ENCODE measurements at regions not wholly inside any gene's neighbourhood (a gene's known extent, or its start where the extent isn't known, plus 50 kb on each side); places are given as distances from the start of the nearest gene placed in this dataset.
"Not testable (repeated sequence)": the region's sequence is repeated elsewhere in the genome, so short reads cannot be mapped to it uniquely, and the experiment has no call there.

DNA sequence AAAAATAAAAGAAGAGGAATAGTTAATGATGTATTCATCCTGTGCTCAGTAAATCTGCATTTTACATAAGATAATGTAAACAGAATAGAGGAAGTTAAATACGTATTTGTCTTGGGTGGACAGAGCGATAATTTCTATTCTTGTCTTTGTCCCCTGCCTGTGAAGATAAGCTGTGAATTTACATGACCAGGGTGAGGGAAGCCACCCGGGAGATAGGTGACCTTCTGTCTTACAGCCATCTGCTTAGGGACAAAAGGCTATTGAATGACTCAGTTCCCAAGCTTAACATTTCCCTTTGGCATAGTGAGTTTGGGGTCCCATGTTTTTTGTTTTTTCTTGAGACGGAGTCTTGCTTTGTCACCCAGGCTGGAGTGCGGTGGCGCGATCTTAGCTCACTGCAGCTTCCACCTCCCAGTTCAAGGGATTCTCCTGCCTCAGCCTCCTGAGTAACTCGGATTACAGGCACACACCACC lies 88.7 kb upstream of the KCTD7 start:
- no peak for DNase-seq

DNA sequence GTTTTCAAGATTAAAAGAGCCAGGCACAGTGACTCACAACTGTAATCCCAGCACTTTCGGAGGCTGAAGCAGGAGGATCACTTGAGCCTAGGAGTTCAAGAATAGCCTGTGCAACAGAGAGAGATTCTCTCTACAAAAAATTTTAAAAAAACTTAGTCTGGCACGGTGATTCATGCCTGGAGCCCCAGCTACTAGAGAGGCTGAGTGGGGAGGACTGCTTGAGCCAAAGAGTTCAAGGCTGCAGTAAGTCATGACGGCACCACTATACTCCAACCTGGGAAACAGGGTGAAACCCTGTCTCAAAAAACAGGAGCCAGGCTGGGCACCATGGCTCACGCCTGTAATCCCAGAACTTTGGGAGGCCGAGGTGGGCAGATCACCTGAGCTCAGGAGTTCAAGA lies 86.6 kb upstream of the KCTD7 start:
- DNase-seq = no peak

DNA sequence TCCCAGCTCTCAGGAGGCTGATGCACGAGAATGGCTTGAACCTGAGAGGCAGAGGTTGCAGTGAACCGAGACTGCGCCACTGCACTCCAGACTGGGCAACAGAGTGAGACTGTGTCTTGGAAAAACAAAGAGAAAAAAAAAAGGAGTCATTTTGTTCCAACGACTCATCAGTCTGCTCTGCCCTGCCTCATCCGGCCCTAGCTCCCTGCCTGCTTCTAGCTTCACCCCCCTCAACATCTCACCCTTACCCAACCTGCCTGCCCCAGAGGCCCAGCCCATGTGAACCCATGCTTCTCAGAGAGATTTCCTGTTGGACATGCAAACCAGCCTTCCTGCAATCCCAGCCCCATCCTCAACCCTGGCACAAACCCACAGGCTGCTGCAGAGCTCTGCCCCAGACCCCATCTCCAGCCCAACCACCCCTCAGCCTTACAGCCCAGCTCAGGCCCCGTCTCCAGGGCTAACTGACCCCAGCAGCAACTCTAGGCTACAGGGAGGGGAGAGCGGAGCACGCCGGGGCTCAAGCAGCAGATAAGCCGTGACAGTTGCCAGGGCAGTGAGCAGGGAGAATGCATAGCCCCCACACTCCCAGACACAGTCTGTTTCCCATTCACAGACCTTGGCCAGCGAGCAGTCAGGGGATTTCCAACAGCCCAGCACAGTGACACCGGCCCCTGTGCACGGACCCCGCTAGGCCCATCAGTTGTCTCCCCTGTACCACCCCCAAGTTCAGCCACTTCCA lies 86.0 kb upstream of the KCTD7 start:
- DNase-seq = no peak

DNA sequence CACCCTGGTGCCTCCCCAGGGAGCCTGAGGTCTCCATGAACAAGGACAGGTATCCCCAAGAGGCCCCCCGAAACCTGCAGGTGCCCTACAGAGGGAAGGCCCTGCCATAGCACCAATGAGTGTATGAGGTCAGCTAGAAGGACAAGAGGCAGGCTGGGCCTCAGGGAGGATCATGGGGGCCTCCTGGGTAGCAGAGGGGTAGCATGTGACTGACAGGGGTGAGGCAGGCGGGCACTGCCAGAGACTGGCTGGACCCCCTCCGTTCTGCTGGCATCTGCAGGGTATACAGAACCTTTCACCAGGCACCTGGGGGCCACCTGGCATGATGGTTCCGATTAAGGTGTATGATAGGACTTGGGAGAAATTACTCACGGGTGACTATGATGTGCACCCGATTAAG lies 79.2 kb upstream of the KCTD7 start:
- no peak for DNase-seq

DNA sequence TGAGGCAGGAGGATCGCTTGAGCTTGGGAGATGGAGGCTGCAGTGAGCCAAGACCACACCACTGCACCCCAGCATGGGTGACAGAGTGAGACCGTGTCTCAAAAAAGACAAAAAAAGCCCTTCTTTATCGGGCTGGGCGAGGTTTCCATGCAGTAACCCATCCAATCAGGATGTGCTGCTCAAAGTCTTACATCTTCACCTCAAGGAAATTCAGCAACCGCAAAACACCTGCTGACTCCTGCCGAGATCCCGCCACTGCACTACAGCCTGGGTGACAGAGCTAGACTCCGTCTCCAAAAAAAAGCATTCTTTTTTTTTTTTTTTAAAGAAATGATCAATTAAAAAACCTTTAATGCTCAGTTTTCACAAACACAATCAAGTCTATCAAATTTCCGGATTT lies 75.7 kb upstream of the KCTD7 start:
- no peak for DNase-seq

DNA sequence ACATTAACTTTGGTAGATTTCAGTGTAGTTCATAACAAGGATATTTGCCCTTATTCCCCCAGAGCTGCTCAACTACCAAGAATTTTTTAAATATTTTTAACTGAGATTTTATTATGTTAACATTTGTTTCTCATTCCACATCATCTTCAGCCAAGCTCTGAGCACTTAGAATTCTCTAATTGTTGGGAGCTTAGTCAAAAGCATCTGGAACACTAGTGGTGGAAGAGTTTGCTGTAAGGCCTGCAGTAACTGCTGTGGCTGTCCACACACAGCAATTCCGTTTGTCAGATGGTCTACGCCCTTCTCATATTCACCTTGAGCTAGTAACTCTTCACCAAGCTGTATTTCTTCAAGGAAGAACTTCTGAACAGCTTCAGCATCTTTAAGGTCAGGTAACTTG lies 75.0 kb upstream of the KCTD7 start:
- DNase-seq = not testable (repeated sequence)

DNA sequence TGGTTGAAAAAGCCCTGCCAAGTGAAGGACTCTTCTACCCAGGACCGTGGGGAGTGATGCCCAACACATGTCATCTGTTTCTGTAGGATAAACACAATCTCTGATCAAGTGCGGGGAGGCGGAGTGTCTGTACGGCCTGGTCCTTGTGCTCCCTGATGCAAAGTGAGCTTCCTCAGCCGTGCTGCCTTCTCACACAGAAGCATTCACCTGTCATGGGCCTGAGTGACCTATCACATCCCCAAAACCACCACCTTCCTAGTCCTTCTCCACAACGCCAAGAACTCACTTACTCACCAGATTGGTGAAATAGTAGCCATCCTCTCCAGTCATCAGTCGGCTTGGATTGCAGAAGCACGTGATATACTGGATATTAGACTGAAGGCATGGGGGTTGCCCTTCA lies 74.4 kb upstream of the KCTD7 start:
- DNase-seq = not testable (repeated sequence)

DNA sequence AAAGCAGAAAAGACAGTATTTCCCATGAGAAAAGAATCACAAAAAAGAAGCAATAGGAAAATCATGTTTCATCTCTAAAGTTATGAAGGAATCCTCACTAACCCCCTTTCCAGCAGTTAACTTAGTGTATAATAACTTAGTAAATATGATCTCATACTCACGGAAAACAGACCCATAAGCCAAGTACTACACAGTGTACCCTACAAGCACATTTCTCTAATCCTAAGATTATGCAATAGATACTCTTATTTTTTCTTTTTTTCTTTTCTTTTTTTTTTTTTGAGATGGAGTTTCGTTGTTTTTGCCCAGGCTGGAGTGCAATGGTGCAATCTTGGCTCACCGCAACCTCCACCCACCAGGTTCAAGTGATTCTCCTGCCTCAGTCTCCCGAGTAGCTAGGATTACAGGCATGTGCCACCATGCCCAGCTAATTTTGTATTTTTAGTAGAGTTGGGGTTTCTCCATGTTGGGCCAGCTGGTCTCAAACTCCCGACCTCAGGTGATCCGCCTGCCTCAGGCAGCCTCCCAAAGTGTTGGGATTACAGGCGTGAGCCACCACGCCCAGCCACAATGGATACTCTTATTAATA lies 73.7 kb upstream of the KCTD7 start:
- DNase-seq = not testable (repeated sequence)

DNA sequence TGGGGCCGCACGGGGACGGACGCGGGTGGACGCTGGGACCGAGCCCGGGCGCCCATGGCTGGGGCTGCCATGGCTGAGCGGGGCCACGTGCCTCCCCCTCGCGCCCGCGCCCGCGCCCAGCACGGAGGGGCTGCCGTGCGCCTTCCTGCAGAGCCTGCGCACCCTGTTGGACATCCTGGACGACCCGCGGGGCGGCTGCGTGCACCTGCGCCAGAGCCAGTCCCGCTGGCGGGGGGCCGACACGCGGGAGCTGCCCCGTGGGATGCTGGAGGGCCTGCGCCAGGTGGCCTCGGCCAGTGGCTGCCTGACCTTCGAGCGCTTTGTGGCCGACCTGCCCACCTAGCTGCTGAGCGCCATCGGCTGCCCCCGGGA lies 72.5 kb upstream of the KCTD7 start:
- no peak for DNase-seq

DNA sequence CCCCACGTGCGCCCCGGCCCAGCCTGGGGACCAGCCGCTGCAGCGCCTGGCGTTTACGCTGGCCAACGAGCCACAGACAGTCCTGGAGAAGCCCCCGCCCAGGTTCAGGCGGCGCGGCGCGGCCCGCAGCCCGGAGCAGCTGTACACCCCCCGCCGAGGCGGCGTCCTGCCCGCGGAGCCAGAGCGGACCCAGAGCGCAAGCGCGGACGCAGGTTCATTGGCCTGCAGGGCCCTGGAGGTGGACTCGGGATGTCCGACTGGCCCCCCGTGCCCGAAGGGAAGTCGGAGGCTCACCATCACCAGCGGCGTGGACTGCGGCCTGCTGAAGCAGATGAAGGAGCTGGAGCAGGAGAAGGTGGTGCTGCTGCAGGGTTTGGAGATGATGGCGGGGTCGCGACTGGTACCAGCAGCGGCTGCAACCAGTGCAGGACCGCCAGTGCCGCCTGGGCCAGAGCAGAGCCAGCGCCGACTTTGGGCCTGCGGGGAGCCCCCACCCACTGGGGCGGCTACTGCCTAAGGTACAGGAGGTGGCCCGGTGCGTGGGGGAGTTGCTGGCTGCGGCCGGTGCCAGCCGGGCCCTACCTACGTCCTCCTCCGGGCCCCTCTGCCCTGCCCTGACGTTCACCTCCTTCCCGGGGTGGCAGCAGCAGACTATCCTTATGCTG lies 72.0 kb upstream of the KCTD7 start:
- DNase-seq = no peak

DNA sequence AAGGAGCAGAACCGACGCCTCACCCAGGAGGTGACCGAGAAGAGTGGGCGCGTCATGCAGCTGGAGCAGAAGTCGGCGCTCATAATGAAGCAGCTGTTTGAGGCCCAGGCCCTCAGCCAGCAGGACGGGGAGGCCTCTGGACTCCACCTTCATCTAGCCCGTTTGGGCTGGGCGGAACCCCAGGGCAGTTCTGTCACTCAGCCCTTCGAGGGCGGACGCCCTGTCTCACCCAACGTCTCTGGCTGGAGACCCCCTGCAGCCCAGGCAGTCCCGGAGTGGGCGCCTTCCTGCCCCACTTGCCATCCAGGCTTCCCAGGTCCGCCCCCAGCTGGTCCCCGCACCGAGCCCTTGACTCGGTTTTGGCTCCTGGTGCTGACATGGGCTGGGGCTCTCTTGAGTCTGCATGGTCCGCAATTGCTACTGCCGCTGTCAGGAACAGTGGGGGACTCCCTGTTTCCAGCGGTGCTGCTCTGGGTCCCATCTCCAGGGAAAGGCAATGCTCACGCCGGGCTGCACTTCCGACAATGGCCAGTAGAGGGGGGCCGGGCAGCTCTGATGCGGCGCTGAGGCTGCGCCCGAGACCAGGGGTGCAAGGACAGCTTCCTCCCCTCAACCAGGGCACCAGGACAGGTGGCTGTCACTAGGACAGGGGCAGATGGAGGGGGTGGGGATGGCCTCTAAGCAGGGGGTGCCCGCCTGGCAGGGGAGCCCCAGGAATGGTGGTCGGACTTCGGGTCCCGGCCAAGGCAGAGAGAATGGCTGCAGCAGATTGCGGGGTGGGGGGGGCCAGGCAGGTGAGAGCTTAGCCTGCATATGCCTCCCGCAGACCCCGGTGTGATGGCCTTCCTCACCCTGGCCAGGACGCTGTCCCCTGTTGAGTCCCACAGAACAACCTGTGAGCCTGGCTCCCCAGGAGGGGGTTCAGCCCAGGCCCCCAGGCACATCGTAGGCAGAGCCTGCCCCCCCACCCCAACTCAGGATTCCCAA lies 71.2 kb upstream of the KCTD7 start:
- DNase-seq = peak; percentile 59

DNA sequence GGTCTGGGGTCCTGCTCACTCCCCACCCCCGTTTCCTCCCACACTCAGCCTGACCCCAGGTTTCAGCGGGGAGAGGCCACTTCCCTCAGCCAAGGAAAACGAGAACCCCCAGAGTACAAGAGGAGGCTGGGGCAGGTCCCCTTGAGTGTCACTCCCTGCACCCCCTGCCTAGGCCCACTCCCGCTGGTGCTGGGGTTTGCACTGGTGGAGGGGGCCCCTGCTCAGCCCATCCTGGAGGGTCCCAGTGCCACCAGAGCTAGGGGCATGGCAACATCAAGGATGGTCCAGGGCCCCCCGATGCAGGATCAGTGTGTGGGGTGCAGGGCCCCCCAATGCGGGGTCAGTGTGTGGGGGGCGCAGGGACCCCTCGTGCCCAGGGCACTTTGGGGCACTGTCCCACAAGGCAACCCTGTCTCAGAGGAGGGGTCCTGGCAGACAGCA lies 70.5 kb upstream of the KCTD7 start:
- no peak for DNase-seq

DNA sequence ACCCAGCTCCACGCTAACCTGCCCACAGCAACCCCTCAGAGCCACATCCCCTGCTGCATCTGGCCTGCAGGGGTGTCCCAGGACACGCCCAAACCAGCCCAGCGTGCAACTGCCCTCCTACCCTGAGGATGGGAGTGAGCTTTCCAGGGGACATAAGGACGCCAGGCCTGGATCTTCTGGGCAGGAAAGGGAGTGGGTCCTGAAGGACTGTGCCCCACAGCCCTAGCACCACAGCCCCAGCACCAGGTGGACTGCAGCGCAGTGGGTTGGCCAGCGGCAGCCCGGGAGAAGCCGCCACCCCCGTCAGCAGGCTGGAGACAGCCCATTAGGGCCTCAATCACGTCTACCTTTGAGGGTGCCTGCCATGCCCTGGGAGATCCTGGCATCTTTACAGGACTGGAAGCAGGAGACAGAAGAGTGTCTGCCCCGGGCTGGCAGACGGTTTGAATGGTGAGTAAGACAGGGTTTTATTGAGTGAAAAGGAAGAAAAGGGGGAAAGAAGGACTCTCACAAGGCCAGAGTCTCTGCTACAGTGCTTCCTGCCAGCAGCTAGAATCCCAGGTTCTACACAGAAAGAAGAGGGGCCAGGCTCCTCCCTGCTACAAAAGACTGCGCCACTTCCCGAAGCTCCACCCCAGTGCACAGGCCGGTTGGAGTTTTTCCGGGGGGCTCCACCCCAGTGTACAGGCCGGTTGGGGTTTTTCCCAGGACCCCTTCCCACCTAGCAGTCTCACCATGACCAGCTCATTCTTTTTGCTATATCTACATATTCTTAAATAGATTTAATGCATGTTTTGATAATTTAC lies 69.8 kb upstream of the KCTD7 start:
- DNase-seq = no peak

DNA sequence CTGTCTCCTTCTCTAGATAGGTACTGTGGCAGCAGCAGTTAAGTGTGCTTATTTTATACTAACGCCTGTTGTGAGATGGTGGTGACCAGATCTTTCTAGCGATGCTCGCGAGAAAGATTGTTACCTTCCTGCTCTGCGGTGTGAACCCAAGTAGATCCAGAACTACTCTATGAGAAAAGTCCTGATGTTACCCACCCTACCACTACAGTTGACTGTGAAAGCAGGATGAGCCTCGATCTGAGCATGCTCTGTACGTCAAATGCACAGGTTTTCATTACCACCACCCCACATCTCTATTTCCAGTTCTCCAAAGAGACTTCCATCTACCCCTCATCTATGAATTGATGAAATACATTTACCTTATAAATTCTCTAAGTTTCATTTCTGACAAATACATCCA lies 64.6 kb upstream of the KCTD7 start:
- no peak for DNase-seq

DNA sequence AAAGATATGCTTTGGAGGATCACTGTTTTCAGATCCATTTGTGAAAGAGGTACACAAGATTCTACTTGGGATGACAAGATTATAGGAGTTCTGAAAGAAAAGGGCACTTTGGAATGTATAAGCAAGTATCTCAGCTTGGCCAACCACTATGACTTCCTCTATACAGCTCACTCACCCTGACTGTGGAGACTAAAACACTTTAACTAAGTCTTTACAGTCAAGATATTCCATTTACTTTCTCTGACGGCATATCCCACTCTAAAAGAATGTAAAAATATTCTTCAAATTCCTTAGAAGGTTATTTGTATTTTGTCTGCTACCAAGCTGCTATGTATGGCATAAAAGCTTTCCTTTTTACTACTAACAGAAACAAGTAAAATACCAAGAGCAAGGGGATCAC lies 58.5 kb upstream of the KCTD7 start:
- DNase-seq = not testable (repeated sequence)

DNA sequence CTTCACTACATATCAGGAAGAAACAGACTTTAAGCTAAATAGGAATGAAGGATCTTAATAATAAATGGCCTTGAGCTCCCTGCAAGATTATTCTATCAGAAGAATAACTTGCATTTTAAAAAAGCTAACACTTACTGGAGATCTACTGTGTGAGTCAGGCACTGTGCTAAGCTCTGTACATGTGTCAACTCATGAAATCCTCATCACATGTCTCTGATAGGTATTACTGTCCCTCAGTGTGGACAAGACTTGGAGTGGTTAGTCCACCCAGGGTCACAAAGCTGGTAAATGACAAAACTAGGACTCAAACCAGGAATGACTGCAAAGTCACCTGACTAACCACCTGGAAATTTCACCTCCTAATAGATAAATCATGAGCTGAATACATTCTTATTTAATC lies 57.1 kb upstream of the KCTD7 start:
- no peak for DNase-seq

DNA sequence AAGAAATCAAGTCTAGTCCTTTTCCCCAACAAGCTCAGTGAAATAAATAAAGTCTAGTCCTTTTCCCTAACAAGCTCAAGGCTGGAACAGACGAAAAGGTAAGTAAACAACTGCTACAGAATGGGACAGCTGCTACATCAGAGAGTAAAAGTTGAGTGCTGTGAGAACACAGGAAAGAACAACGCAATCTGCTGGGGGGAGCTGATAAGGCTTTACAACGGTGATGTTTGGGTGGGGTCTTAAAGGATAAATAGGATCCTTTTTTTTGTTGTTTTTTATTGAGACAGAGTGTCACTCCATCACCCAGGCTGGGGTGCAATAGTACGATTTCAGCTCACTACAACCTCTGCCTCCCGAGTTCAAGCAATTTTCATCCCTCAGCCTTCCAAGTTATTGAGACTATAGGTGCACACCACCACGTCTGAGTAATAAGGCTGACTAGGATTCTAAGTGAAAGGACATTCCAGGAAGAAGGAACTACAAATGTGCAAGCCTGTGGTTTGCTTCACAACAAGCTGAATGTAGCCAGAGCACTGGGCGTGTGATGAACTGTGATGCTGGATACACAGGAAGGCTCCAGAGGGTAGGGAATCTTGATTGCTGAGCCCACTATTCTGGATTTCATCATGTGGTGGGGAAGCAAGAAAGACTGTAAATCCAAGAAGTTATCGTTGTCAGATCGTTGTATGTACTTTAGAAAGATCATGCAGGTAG lies 54.7 kb upstream of the KCTD7 start:
- DNase-seq = not testable (repeated sequence)

DNA sequence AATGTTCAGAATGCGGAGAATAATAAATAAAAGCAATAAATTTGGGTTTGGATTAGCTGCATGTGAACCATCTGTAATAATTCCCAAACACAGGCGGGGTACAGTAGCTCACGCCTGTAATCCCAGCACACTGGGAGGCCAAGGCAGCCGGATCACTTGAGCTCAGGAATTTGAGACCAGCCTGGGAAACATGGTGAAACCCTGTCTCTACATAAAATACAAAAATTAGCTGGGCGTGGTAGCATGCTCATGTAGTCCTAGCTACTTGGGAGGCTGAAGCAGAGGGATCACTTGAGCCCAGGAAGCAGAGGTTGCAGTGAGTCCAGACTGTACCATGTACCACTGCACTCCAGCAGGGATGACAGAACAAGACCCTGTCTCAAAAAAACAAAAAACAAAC lies 53.9 kb upstream of the KCTD7 start:
- DNase-seq = not testable (repeated sequence)

DNA sequence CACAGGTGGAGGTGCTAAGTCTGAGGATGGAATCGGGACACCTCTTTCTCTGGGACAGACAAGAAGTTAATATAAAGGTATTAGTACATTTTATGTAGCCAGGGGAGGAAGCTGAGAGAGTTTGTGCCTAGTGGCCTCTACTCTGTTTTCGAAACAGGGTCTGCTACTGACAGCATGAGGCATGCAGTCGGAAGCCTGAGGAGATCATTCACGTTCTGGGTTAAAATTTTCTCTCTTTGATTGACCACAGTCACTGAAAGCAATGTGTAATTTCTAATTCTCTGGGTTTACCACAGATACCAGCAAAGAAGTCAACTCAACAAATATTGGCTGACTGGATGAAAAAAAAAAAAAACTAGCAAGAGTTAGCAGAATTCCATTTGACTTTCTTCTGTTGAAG lies 53.3 kb upstream of the KCTD7 start:
- no peak for DNase-seq

DNA sequence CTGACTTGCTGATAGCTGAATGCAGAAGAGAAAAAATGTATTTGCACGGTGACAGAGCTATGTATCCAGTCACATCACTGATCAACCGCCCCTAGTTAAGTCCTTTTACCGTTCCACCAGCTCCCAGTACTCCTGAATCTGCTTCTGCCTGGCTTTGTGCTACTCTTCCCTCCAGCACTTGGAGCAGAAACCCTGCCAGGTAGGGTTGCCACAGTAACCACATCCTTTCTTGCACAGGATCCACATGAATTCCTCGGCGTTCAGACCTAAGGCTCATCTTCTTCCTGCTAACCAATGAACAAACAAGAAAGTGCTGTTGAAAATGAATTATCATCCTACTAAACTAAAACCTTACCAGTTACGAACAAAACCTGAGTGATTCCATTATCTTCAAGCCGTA lies 52.0 kb upstream of the KCTD7 start:
- DNase-seq = no peak
